SH-SY5Y (cell line): ENCODE measurements at regions not wholly inside any gene's neighbourhood (a gene's known extent, or its start where the extent isn't known, plus 50 kb on each side); places are given as distances from the start of the nearest gene placed in this dataset.

ENCODE experiments used
- GATA2 ChIP-seq: IDR thresholded peaks from 2 replicates; pipeline ENCODE4 v1.6.1; 2011; ENCODE audit warnings: mild to moderate bottlenecking, low read depth, low read length
- GATA3 ChIP-seq: IDR thresholded peaks from 2 replicates; pipeline ENCODE4 v1.6.1; 2011; ENCODE audit warnings: low read depth, mild to moderate bottlenecking, low read length, moderate library complexity

- TF ChIP-seq GATA2 (no peak), GATA3 (no peak)
These were observed 49.9 kb downstream of the SYNE3 start for GRCh38 chr14:95466506-95466905.

DNA sequence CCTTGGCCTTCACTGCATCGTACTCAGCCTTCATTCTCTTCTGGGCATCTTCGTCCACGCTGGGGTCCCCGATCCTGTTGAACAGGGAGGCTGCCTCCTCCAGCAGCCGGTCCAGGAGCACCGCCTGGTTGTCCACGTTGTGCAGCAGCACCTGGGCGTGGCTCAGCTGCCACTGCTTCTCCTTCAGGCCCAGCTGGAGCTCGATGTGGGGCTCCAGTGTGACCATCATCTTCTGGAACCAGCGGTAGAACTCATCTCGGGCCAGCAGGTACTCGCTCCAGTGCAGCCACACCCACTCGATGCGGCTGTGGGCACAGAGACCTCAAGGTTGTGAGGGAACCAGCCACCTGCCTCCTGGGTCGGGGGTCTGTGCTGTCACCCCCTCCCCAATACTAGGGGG, 50.5 kb downstream of the SYNE3 start:
- no peak for TF ChIP-seq GATA3
- no peak for TF ChIP-seq GATA2

- TF ChIP-seq GATA3 (no peak), GATA2 (no peak)
These were observed 51.1 kb downstream of the SYNE3 start for GRCh38 chr14:95465358-95465757.

GRCh38 chr14:95464514-95464913, 51.9 kb downstream of the SYNE3 start:
- TF ChIP-seq GATA3 = no peak
- TF ChIP-seq GATA2 = no peak

- TF ChIP-seq GATA3 = no peak
- TF ChIP-seq GATA2 = no peak
These were observed 52.3 kb downstream of the SYNE3 start for GRCh38 chr14:95464103-95464502.

DNA sequence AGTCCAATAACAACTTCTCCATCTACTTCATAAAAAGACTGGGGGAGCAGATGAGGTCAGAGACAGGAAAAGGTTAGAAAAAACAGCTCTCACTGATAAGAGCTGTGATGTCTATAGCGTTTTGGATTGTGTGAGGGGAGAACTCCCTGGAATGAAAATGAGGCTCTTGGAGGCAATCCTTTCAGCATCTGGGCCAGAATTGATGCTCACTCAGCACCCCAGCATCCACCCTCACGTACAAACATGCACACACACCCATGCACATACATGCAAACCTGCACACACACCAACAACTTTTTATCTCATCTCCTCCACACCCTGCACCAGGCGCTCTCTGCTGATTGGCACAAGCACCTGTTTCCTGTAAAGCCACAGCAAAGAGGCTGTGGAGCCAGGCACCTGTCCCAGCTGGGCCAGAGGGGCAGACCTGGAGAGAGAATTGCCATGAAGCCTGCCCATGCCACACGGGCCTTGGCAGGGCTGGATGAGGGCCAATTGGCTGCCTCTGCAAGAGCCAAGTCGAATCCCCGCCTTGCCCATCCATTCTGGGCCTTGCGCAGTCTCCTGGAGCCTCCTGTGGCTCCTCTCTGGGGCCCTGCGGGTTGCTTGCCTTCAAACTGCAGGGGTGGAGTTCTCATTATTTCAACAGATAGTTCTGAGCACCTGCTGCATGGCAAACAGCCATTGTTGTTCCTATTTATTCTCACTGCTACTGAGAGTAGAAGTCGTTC, 53.1 kb downstream of the SYNE3 start:
- TF ChIP-seq GATA3 (no peak), GATA2 (no peak)

- no peak for TF ChIP-seq GATA2
- TF ChIP-seq GATA3 = no peak
These were observed 54.0 kb downstream of the SYNE3 start for GRCh38 chr14:95462491-95462890.

GRCh38 chr14:95460647-95461478, 55.6 kb downstream of the SYNE3 start:
- TF ChIP-seq GATA3 = no peak
- TF ChIP-seq GATA2 = no peak

DNA sequence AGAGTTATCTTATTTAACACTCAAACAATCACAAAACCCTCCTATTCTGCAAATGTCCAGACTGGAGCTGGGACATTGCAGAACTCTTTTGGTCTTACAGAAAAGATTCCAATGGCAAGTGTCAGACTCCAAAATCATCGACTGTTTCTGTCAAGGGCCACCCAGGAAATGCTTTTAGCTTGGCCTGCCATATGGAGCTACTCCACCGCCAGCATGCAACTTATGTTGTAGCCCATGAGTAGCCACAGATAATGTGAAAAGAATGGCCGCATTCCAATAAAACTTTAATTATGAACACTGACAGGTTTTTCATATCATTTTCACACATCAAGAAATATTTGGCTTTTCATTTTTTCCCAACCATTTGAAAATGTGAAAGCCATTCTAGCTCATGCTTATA, 57.5 kb downstream of the SYNE3 start:
- no peak for TF ChIP-seq GATA3
- no peak for TF ChIP-seq GATA2

- TF ChIP-seq GATA2 (no peak), GATA3 (no peak)
These were observed 58.0 kb downstream of the SYNE3 start for GRCh38 chr14:95458459-95458858.

GRCh38 chr14:95456281-95456680, 60.2 kb downstream of the SYNE3 start:
- TF ChIP-seq GATA2 (no peak), GATA3 (no peak)

GRCh38 chr14:95455246-95455645, 61.2 kb downstream of the SYNE3 start:
- TF ChIP-seq GATA3 (no peak), GATA2 (no peak)

DNA sequence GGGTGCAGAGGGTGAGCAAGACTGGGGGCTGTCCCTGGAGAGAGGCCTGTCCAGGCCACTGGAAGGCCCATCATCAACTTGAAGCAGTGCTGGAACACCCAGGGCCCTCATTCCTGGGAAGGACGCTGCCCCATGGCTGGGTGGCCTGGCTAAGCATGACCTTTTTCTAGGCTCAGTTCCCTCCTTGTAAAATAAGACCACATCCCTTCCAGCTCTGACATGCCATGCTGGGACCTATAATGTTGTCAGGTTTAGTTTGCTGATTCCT, 62.8 kb downstream of the SYNE3 start:
- TF ChIP-seq GATA2 (no peak), GATA3 (no peak)

DNA sequence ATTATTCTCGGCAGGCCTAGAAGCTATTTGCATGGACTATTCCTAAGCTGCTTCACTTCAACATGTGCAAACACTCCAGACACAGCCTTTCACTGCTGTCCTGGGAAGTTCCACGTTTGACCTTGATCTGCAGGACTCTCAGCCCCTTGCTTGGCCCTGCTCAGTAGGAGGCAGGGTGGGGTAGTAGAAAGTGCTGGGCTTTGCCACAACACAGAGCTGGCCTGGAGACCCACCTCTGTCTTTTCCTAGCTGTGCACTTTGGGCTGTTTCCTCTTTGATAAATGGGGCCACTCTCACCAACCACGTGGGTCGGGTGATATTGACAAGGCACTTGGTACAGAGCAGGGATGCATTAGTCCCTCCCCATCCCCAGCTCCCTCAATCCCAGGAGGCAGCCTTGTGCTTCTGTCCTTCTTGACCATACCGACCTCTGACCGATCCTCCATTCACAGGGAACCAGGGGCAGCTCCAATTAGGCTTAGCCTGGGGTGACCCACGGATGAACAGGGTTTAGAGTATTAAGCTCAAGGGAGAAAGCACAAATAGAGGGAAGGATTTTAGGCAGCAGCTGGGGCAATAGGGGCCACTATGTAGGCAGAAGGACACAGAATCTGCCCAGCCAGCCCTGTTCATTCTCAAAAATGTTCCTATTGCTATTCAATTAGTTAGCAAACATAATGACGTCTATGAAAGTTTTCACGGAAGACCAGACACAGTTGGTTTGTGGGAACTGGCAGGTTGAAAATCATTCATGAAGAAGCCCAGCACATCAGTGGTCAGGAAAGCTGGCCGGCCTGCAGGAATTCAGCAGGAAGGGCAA, 63.3 kb downstream of the SYNE3 start:
- TF ChIP-seq GATA2 = no peak
- no peak for TF ChIP-seq GATA3
